HL-60 (cell line): ENCODE measurements at regions not wholly inside any gene's neighbourhood (a gene's known extent, or its start where the extent isn't known, plus 50 kb on each side); places are given as distances from the start of the nearest gene placed in this dataset.

Source experiments
- DNase-seq, 2 experiments: peaks; one replicate each; pipeline ENCODE4 v3.0.0-alpha.2; 2010 to 2020; ENCODE audit warnings: low read depth in 1 of 2, low spot score in 1 of 2
- H3K27ac ChIP-seq: fragments of 250-450 bp; sonication (Bioruptor Pico); replicated peaks from 2 replicates; pipeline ENCODE4 v1.5.1; 2020; ENCODE audit warnings: mild to moderate bottlenecking, moderate library complexity
- H3K27me3 ChIP-seq: fragments of 250-450 bp; sonication (Bioruptor Pico); 2 replicates; pipeline ENCODE4 v1.5.1; 2021; ENCODE audit warnings: mild to moderate bottlenecking, moderate library complexity; ENCODE audit not compliant: insufficient read depth, poor library complexity, severe bottlenecking
- H3K4me3 ChIP-seq: replicated peaks from 2 replicates; pipeline ENCODE4 v1.5.1; 2011; ENCODE audit warnings: mild to moderate bottlenecking, control low read depth, low read length; ENCODE audit not compliant: insufficient read depth
- CTCF ChIP-seq: IDR thresholded peaks from one replicate; pipeline ENCODE4 v1.5.1; 2011; ENCODE audit warnings: low read length, control low read depth, inconsistent platforms; ENCODE audit not compliant: insufficient read depth
- GABPA ChIP-seq: IDR thresholded peaks from 2 replicates; pipeline ENCODE4 v1.6.1; 2012; ENCODE audit warnings: low read depth
- POLR2AphosphoS5 ChIP-seq: IDR thresholded peaks from 2 replicates; pipeline ENCODE4 v1.6.1; 2012; ENCODE audit warnings: low read depth
- SPI1 ChIP-seq: IDR thresholded peaks from 2 replicates; pipeline ENCODE4 v1.6.1; 2012; ENCODE audit warnings: low read depth, mild to moderate bottlenecking, borderline replicate concordance
- TF ChIP-seq, protein P1 (sequence below): IDR thresholded peaks from 2 replicates; pipeline ENCODE4 v1.6.1; 2012; ENCODE audit warnings: low read depth; ENCODE audit not compliant: insufficient replicate concordance

DNA sequence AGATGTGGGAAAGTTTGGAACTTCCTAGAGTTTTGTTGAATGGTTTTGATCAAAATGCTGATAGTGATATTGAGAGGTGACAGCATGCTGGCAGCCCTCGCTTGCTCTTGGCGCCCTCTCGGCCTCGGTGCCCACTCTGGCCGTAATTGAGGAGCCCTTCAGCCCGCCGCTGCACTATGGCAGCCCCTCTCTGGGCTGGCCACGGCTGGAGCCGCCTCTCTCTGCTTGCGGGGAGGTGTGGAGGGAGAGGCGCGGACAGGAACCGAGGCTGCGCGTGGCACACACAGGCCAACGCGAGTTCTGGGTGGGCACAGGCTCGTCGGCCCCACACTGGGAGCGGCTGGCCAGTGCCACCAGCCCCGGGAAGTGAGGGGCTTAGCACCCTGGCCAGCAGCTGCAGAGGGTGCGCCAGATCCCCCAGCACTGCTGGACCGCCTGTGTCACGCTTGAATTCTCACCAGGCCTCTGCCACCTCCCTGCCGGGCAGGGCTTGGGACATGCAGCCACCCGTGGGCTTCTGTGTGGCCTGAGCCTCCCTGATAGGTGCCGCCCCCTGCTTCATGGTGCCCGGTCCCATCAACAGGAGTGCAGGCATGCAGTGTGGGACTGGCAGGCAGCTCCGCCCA lies 488.5 kb downstream of the CYLC2 start:
- TF ChIP-seq POLR2AphosphoS5 (no peak), GABPA (no peak), CTCF (no peak), SPI1 (no peak)
- TF ChIP-seq, protein P1, sequence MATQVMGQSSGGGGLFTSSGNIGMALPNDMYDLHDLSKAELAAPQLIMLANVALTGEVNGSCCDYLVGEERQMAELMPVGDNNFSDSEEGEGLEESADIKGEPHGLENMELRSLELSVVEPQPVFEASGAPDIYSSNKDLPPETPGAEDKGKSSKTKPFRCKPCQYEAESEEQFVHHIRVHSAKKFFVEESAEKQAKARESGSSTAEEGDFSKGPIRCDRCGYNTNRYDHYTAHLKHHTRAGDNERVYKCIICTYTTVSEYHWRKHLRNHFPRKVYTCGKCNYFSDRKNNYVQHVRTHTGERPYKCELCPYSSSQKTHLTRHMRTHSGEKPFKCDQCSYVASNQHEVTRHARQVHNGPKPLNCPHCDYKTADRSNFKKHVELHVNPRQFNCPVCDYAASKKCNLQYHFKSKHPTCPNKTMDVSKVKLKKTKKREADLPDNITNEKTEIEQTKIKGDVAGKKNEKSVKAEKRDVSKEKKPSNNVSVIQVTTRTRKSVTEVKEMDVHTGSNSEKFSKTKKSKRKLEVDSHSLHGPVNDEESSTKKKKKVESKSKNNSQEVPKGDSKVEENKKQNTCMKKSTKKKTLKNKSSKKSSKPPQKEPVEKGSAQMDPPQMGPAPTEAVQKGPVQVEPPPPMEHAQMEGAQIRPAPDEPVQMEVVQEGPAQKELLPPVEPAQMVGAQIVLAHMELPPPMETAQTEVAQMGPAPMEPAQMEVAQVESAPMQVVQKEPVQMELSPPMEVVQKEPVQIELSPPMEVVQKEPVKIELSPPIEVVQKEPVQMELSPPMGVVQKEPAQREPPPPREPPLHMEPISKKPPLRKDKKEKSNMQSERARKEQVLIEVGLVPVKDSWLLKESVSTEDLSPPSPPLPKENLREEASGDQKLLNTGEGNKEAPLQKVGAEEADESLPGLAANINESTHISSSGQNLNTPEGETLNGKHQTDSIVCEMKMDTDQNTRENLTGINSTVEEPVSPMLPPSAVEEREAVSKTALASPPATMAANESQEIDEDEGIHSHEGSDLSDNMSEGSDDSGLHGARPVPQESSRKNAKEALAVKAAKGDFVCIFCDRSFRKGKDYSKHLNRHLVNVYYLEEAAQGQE: no peak
- no peak overlapping the region for H3K27ac ChIP-seq
- no peak overlapping the region for H3K4me3 ChIP-seq
- H3K27me3 ChIP-seq: no peaks in the 10 kb centered on the region
- DNase-seq: no peak

DNA sequence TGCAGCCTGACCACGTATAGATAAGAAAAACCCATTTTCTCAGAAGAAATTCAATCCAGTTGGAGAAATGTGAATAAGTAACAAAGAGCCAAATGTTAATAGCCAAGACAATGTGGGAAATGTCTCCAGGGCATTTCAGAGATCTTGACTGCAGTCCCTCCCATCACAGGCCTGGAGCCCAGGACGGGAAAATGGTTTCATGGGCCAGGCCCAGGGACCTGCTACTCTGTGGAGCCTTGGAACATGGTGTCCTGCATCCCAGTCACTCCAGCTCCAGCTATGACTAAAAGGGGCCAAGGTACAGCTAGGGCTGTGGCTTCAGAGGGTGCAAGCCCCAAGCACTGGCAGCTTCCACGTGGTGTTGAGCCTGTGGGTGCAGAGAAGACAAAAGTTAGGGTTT lies 490.0 kb downstream of the CYLC2 start:
- H3K27ac ChIP-seq: no peak overlapping the region
- no peak for TF ChIP-seq GABPA
- TF ChIP-seq CTCF: no peak
- TF ChIP-seq, protein P1: no peak
- TF ChIP-seq POLR2AphosphoS5: no peak
- TF ChIP-seq SPI1: no peak
- H3K4me3 ChIP-seq: no peak overlapping the region
- no peak for DNase-seq
- H3K27me3 ChIP-seq: no peaks in the 10 kb centered on the region

DNA sequence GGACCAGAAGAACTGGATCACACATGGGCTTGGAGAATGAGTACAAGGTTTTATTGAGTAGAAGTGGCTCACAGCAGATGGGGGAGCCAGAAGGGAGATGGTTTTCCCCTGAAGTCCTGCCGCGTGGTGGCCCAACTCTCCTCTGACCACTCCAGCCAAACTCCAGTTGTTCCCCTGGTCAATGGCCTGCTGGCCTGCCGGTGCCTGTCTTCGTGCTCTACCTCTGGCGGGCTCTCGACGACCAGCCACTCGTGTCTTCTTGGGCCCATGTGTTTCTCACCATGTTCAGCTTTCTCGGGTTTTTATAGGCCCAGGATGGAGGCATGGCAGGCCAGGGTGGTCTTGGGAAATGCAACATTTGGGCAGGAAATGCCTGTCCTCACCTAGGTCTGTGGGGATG lies 519.6 kb downstream of the CYLC2 start:
- DNase-seq: no peak

More for the DNA sequence above, 519.6 kb downstream of the CYLC2 start:
- H3K27me3 ChIP-seq: no peaks in the 10 kb centered on the region
- TF ChIP-seq SPI1 (no peak), POLR2AphosphoS5 (no peak), GABPA (no peak), CTCF (no peak)
- TF ChIP-seq, protein P1: no peak
- H3K27ac ChIP-seq: no peak overlapping the region
- no peak overlapping the region for H3K4me3 ChIP-seq
